ENCODE measurements at regions not wholly inside any gene's neighbourhood (a gene's known extent, or its start where the extent isn't known, plus 50 kb on each side); places are given as distances from the start of the nearest gene placed in this dataset.
A peak's percentile ranks its signal among the peaks of the same experiment; 100 is the strongest.

GRCh38 chr3:189529468-189529867 lies 101.7 kb upstream of the TP63 start:
- no peak for DNase-seq (ENCODE audit: low read depth)
- in situ Hi-C loops (cut with HindIII; ENCODE audit: low pct_unique_long_range_greater_than_20kb, low sequenced_read_pairs), result no loop called here

- in situ Hi-C loops (cut with HindIII; ENCODE audit: low pct_unique_long_range_greater_than_20kb, low sequenced_read_pairs), result no loop called here
- no peak for DNase-seq (ENCODE audit: low read depth)
Measured at GRCh38 chr3:189529889-189530471, 101.2 kb upstream of the TP63 start.

GRCh38 chr3:189530822-189531221 lies 100.4 kb upstream of the TP63 start:
- in situ Hi-C loops (cut with HindIII; ENCODE audit: low pct_unique_long_range_greater_than_20kb, low sequenced_read_pairs), result no loop called here
- DNase-seq (ENCODE audit: low read depth), result no peak

GRCh38 chr3:189531271-189531670 lies 99.9 kb upstream of the TP63 start:
- DNase-seq (ENCODE audit: low read depth), result no peak
- in situ Hi-C loops (cut with HindIII; ENCODE audit: low pct_unique_long_range_greater_than_20kb, low sequenced_read_pairs), result no loop called here

GRCh38 chr3:189534531-189534930 lies 96.7 kb upstream of the TP63 start:
- DNase-seq (ENCODE audit: low read depth), result no peak
- in situ Hi-C loops (cut with HindIII; ENCODE audit: low pct_unique_long_range_greater_than_20kb, low sequenced_read_pairs), result no loop called here

GRCh38 chr3:189537135-189537534 lies 94.1 kb upstream of the TP63 start:
- in situ Hi-C loops (cut with HindIII; ENCODE audit: low pct_unique_long_range_greater_than_20kb, low sequenced_read_pairs), result no loop called here
- no peak for DNase-seq (ENCODE audit: low read depth)

- in situ Hi-C loops (cut with HindIII; ENCODE audit: low pct_unique_long_range_greater_than_20kb, low sequenced_read_pairs), result no loop called here
- DNase-seq (ENCODE audit: low read depth), result no peak
Measured at GRCh38 chr3:189547448-189547847, 83.7 kb upstream of the TP63 start.

- in situ Hi-C loops (cut with HindIII; ENCODE audit: low pct_unique_long_range_greater_than_20kb, low sequenced_read_pairs), result no loop called here
- no peak for DNase-seq (ENCODE audit: low read depth)
Measured at GRCh38 chr3:189548053-189548452, 83.1 kb upstream of the TP63 start.

GRCh38 chr3:189551007-189551406 lies 80.2 kb upstream of the TP63 start:
- DNase-seq (ENCODE audit: low read depth), result no peak
- in situ Hi-C loops (cut with HindIII; ENCODE audit: low pct_unique_long_range_greater_than_20kb, low sequenced_read_pairs), result no loop called here

- no peak for DNase-seq (ENCODE audit: low read depth)
- in situ Hi-C loops (cut with HindIII; ENCODE audit: low pct_unique_long_range_greater_than_20kb, low sequenced_read_pairs), result no loop called here
Measured at GRCh38 chr3:189554868-189555557, 76.2 kb upstream of the TP63 start.

GRCh38 chr3:189555558-189555881 lies 75.7 kb upstream of the TP63 start:
- DNase-seq (ENCODE audit: low read depth), result no peak
- in situ Hi-C loops (cut with HindIII; ENCODE audit: low pct_unique_long_range_greater_than_20kb, low sequenced_read_pairs), result no loop called here

GRCh38 chr3:189557824-189558223 lies 73.4 kb upstream of the TP63 start:
- in situ Hi-C loops (cut with HindIII; ENCODE audit: low pct_unique_long_range_greater_than_20kb, low sequenced_read_pairs), result no loop called here
- DNase-seq (ENCODE audit: low read depth), result no peak

GRCh38 chr3:189561256-189561655 lies 69.9 kb upstream of the TP63 start:
- in situ Hi-C loops (cut with HindIII; ENCODE audit: low pct_unique_long_range_greater_than_20kb, low sequenced_read_pairs), result no loop called here

GRCh38 chr3:189563853-189564563 lies 67.2 kb upstream of the TP63 start:
- peak; percentile 67 for DNase-seq (ENCODE audit: low read depth)
- in situ Hi-C loops (cut with HindIII; ENCODE audit: low pct_unique_long_range_greater_than_20kb, low sequenced_read_pairs), result no loop called here

More at GRCh38 chr3:189561256-189561655, 69.9 kb upstream of the TP63 start:
- no peak for DNase-seq (ENCODE audit: low read depth)

GRCh38 chr3:189566550-189567130 lies 64.5 kb upstream of the TP63 start:
- no peak for DNase-seq (ENCODE audit: low read depth)
- in situ Hi-C loops (cut with HindIII; ENCODE audit: low pct_unique_long_range_greater_than_20kb, low sequenced_read_pairs), result no loop called here

GRCh38 chr3:189567322-189567721 lies 63.9 kb upstream of the TP63 start:
- in situ Hi-C loops (cut with HindIII; ENCODE audit: low pct_unique_long_range_greater_than_20kb, low sequenced_read_pairs), result no loop called here
- DNase-seq (ENCODE audit: low read depth), result no peak

- in situ Hi-C loops (cut with HindIII; ENCODE audit: low pct_unique_long_range_greater_than_20kb, low sequenced_read_pairs), result no loop called here
- no peak for DNase-seq (ENCODE audit: low read depth)
Measured at GRCh38 chr3:189567766-189568420, 63.3 kb upstream of the TP63 start.

- in situ Hi-C loops (cut with HindIII; ENCODE audit: low pct_unique_long_range_greater_than_20kb, low sequenced_read_pairs), result no loop called here
Measured at GRCh38 chr3:189568961-189569360, 62.2 kb upstream of the TP63 start.

GRCh38 chr3:189569473-189569872 lies 61.7 kb upstream of the TP63 start:
- no peak for DNase-seq (ENCODE audit: low read depth)
- in situ Hi-C loops (cut with HindIII; ENCODE audit: low pct_unique_long_range_greater_than_20kb, low sequenced_read_pairs), result no loop called here

More at GRCh38 chr3:189568961-189569360, 62.2 kb upstream of the TP63 start:
- no peak for DNase-seq (ENCODE audit: low read depth)
